NCI-H1105 (cell line): ENCODE measurements at regions not wholly inside any gene's neighbourhood (a gene's known extent, or its start where the extent isn't known, plus 50 kb on each side); places are given as distances from the start of the nearest gene placed in this dataset.
"Not testable (repeated sequence)": the region's sequence is repeated elsewhere in the genome, so short reads cannot be mapped to it uniquely, and the experiment has no call there.

ENCODE experiments used
- DNase-seq: peaks from one replicate; lab custom pipeline; 2025; lab: John Stamatoyannopoulos, UW

DNA sequence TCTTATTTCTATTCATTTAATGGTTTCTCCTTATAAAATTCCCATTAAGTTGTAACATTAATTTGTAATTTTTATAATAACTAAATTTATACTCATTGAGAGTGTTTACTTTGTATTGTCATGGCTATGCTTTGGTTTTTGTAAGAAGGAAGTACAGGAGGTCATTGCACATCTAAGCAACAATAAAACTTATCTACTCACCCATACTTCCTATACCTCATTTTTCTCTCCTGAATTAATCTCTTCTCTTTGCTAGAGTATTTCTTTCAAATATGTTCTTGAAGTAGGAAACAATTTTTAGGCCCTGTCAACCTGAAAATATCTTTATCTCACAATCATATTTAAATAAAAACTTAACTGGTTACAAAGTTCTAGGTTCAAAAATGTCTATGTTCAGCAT, 95.4 kb upstream of the WDR11 start:
- DNase-seq: no peak

GRCh38 chr10:120760253-120760652, 90.9 kb upstream of the WDR11 start:
- no peak for DNase-seq

DNA sequence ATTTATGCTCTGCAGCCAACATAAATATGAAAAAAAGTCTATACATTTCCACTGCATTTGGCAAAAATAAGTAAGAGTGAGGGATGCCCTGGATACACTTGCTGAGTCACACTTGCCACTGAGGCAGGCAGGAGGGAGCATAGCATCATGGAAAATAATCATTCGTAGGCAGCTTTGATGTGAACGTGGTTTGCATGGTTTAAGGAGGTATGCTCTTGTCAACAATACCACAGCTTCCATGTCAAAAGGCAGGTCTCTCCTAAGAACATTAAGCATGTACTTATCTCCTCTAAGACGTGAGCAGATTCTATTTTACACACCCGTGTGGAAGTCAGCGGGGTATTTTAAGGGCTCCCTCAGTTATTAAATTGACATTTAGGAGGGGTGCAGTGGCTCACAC, 89.2 kb upstream of the WDR11 start:
- no peak for DNase-seq

DNA sequence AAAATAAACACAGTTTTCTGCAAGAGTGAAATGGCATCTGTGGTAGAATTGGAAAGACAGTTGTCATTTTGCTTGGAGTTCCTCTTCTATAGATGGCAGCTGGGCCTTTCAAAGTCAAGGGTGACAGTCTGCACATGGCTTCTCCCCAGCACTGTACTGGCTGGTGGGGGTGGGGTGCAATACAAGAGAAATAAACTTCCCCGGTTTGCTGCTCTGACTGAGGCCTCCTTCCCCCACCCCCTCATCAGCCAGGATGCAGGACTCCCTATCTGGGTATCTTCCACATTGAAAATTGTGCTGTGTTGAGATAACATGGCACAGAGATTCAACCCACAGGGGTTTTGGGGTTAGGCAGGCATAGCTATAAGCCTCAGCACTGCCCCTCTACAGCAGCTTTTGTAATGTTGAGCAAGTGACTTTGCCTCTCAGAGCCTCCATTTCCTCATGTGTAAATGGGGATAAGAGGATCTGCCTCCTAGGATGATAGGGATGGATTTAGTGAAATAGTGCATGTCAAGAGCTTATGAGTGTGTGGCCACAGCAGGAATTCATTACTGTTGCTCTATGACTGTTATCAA, 85.8 kb upstream of the WDR11 start:
- DNase-seq: no peak

GRCh38 chr10:120768227-120768626, 82.9 kb upstream of the WDR11 start:
- DNase-seq: no peak

- no peak for DNase-seq
Measured at GRCh38 chr10:120770496-120770895, 80.7 kb upstream of the WDR11 start.

DNA sequence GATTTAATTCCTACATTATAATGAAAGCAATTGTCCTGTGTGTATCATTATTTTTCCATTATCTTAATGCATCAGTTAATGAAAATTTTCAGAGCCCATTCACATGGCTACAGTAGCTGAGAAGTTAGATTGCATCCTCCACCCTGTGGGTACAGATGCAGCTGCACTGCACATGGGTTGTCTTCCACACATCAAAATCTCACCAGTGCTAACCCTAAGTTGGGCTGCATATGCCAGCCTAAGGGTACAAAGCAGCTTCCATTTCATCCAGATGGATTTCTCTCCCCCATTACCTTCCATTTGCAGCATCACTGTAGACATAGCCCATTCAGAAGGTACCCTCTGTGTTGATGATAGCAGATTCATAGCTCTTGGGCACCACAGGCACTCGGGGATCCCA, 74.7 kb upstream of the WDR11 start:
- no peak for DNase-seq

DNA sequence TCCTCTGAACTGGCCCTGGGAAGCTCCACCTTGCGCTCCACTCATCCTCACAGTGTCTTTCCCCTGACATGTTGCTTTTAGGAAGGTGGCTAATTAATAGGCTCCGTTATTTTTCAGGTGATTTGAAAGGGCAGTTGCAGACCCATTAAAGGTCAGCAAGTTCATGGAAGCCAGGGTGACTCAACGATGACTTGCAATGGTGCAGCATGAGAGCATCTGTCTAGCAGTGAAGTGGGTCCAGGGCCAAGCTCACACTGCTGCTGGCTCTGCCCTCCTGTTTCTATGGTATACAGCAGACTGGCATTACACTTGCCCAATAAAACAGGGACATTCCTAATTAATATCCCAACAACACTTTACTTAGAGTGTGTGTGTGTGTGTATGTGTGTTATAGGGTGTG, 68.8 kb upstream of the WDR11 start:
- no peak for DNase-seq

GRCh38 chr10:120783098-120783497, 68.1 kb upstream of the WDR11 start:
- no peak for DNase-seq

GRCh38 chr10:120783867-120784266, 67.3 kb upstream of the WDR11 start:
- no peak for DNase-seq

GRCh38 chr10:120788771-120789170, 62.4 kb upstream of the WDR11 start:
- no peak for DNase-seq

DNA sequence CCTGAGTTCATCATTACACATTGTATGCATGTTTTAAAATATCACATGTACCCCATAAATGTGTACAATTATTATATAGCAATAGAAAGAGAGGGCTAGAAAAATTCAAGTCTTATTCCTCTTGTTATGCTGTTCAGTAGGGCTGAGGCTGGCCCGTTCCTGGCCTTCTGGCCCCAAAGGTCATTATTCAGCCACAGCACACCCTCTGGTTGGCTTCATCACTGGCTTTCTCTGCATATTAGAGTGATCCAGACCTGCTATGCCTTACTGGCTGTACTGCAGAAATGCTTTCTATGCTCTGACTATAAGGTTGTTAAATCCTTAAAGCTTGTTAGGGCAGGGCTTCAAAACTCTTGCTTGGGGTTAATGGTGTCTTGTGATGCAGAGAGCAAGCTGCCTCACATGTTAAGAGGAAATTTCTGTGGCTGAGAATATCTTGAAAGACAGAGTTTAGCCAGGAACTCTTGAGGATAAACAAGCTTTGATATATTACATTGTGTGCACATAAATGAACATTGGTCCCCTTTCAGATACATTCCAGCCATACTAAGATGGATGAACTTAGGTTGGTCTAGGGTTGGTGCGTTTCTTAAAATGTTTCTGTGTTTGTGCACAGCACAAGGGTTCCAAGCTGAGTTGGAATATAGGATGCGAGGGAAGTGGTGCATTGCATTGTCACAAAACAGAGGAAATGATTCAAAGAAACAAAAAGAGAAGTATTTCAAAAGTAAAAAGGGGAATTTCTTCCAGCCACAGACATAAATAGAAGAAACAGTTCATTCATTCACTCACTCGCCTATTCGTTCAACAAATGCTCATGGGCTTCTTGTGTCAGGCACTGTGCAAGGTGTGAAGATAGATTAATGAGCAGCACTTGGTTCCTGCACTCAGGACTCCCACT, 61.6 kb upstream of the WDR11 start:
- DNase-seq: no peak

DNA sequence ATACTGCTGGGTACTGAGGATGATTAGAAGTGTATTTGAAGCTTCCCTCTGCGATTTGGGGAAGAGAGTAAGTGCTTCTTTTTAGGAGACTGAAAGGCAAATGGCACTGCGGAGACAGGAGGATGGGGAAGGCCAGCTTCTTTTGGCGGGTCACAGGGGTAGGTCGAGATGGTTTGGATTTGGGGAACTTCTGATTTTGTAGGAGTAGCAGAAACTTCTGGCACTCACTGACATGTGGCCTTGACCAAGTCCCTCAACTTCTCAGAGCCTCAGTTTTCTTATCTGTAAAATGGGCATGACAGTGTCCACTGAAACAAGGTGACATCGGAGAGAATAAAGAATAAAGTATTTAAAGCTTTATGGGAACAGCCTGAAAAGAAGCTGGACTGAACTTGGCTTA, 59.8 kb upstream of the WDR11 start:
- no peak for DNase-seq

GRCh38 chr10:120793088-120793487, 58.1 kb upstream of the WDR11 start:
- no peak for DNase-seq

GRCh38 chr10:120794390-120794789, 56.8 kb upstream of the WDR11 start:
- DNase-seq: no peak

DNA sequence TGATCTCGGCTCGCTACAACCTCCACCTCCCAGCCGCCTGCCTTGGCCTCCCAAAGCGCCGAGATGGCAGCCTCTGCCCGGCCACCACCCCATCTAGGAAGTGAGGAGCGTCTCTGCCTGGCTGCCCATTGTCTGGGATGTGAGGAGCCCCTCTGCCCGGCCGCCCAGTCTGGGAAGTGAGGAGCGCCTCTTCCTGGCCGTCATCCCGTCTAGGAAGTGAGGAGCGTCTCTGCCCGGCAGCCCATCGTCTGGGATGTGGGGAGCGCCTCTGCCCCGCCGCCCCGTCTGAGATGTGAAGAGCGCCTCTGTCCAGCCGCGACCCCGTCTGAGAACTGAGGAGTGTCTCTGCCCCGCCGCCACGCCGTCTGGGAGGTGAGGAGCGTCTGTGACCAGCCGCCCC, 52.9 kb upstream of the WDR11 start:
- DNase-seq: not testable (repeated sequence)

DNA sequence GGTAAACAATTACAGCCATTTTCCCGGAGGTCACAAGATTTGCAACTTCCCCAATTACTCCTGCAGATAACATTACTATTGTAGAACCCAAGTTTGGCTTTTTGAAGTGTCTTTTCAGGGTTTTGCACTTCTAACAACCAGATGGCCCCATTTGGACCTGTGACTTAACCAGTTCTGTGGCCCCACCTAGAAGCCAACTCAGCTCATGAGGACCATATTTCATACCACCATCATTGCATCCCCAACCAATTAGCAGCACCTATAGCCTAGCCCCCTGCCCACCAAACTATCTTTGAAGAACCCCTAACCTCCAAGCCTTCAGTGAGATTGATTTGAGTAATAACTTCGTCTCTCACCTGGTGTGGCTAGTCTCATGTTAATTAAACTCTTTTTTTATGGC, 51.3 kb upstream of the WDR11 start:
- DNase-seq: no peak

- no peak for DNase-seq
Measured at GRCh38 chr10:120800528-120801323, 50.4 kb upstream of the WDR11 start.
